PC-9 (cell line): ENCODE measurements at regions not wholly inside any gene's neighbourhood (a gene's known extent, or its start where the extent isn't known, plus 50 kb on each side); places are given as distances from the start of the nearest gene placed in this dataset.

Experiments
- BruUV-seq: library from RNA; stranded (reverse); fragments of 400-500 nt; replicated peaks from 2 replicates; lab custom pipeline; 2021; lab: Mats Ljungman, UMichigan
- CTCF ChIA-PET: fragments of 300-600 bp; sonication (Branson Sonifier 250); formaldehyde crosslinking; loops from one replicate; lab custom pipeline; 2022; ENCODE audit warnings: antibody characterized with exemption; lab: Charles Lee
- POLR2A ChIA-PET: fragments of 300-600 bp; sonication (Branson Sonifier 250); formaldehyde crosslinking; loops from one replicate; lab custom pipeline; 2022; ENCODE audit warnings: antibody characterized with exemption; ENCODE audit not compliant: unreplicated experiment; lab: Charles Lee
- DNase-seq, 2 experiments: peaks; one replicate each; pipeline versions ENCODE4 v3.0.0 to v3.0.0-alpha.2; 2015 to 2022; ENCODE audit warnings: mixed read lengths in 1 of 2
- H2AFZ ChIP-seq: fragments of 200-600 bp; sonication (generic); 2 replicates; pipeline ENCODE4 v1.8.1; 2017; ENCODE audit warnings: antibody characterized with exemption
- H3F3A ChIP-seq: fragments of 200-600 bp; sonication (generic); 2 replicates; pipeline ENCODE4 v1.8.1; 2017; ENCODE audit warnings: antibody characterized with exemption, mild to moderate bottlenecking, low read depth; ENCODE audit not compliant: insufficient read depth
- H3K27ac ChIP-seq: fragments of 200-600 bp; sonication (generic); 2 replicates; pipeline ENCODE4 v1.6.1; 2016; ENCODE audit warnings: mixed run types
- H3K27me3 ChIP-seq: fragments of 200-600 bp; sonication (generic); 2 replicates; pipeline ENCODE4 v1.6.1; 2016; ENCODE audit warnings: low read depth, mixed run types; ENCODE audit not compliant: insufficient read depth
- H3K36me3 ChIP-seq: fragments of 200-600 bp; sonication (generic); 2 replicates; pipeline ENCODE4 v1.6.1; 2016; ENCODE audit warnings: low read depth, mixed run types
- H3K4me1 ChIP-seq: fragments of 200-600 bp; sonication (generic); replicated peaks from 2 replicates; pipeline ENCODE4 v1.6.1; 2016; ENCODE audit warnings: mixed run types; ENCODE audit not compliant: insufficient read depth
- H3K4me2 ChIP-seq: fragments of 200-600 bp; sonication (generic); 2 replicates; pipeline ENCODE4 v1.6.1; 2017; ENCODE audit warnings: mixed run types
- H3K4me3 ChIP-seq: fragments of 200-600 bp; sonication (generic); 2 replicates; pipeline ENCODE4 v1.6.1; 2016; ENCODE audit warnings: mixed run types
- H3K79me2 ChIP-seq: fragments of 200-600 bp; sonication (generic); 2 replicates; pipeline ENCODE4 v1.6.1; 2017; ENCODE audit warnings: low read depth, mixed run types
- H3K9me2 ChIP-seq: fragments of 200-600 bp; sonication (generic); 2 replicates; pipeline ENCODE4 v1.8.1; 2017; ENCODE audit warnings: mild to moderate bottlenecking; ENCODE audit not compliant: insufficient read depth
- H3K9me3 ChIP-seq: fragments of 200-600 bp; sonication (generic); 2 replicates; pipeline ENCODE4 v1.8.1; 2016; ENCODE audit warnings: low read depth; ENCODE audit not compliant: insufficient read depth
- H4K20me1 ChIP-seq: fragments of 200-600 bp; sonication (generic); 2 replicates; pipeline ENCODE4 v1.8.1; 2017; ENCODE audit not compliant: insufficient read depth
- EZH2 ChIP-seq: fragments of 200-600 bp; sonication (generic); IDR thresholded peaks from 2 replicates; pipeline ENCODE4 v1.8.0; 2017; ENCODE audit warnings: antibody characterized with exemption, low read depth
- intact Hi-C: fragments of 100-400 bp; cut with micrococcal nuclease; formaldehyde crosslinking; loops from one replicate; pipeline ENCODE4 v1.10.0; 2022; ENCODE audit not compliant: unreplicated experiment
- TF ChIP-seq, protein P1 (sequence below): fragments of 200-600 bp; sonication (generic); conservative IDR thresholded peaks from 2 replicates; pipeline ENCODE4 v1.6.1; 2017; ENCODE audit warnings: mixed run types, antibody characterized with exemption, mild to moderate bottlenecking, moderate library complexity

DNA sequence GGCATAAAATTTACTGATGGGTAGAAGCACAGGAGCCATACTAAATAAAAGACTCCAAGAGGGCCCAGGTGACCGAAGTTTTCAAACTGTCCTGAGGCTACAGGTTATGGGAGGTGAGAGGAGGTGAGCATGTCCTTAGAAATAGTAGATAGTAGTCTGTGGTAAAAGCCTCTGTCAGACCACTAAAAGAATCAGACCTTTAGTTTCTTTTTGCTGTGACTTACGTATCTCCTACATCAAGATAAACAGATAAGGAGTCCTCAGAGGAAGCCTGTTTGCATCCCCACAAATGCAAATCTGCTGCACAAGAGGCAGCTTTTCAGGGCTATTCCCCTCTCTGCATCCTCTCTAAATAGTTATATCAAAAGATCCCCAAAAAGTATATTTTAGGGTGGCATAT lies 711.6 kb upstream of the SLITRK6 start:
- no peaks in the 10 kb centered on the region for H4K20me1 ChIP-seq
- BruUV-seq = no TSS peak
- POLR2A ChIA-PET = no interaction called here

GRCh38 chr13:86541461-86541860 lies 742.2 kb upstream of the SLITRK6 start:
- Histone ChIP-seq H3K4me3 (no peak overlapping the region), H3K79me2 (no peaks in the 10 kb centered on the region), H3F3A (no peaks in the 10 kb centered on the region), H3K27me3 (no peaks in the 10 kb centered on the region), H4K20me1 (no peaks in the 10 kb centered on the region), H3K36me3 (no peaks in the 10 kb centered on the region), H3K27ac (no peak overlapping the region), H2AFZ (no peak overlapping the region), H3K9me2 (no peaks in the 10 kb centered on the region), H3K4me1 (no peaks in the 10 kb centered on the region), H3K4me2 (no peak overlapping the region), H3K9me3 (no peaks in the 10 kb centered on the region)
- no TSS peak for BruUV-seq
- TF ChIP-seq, protein P1, sequence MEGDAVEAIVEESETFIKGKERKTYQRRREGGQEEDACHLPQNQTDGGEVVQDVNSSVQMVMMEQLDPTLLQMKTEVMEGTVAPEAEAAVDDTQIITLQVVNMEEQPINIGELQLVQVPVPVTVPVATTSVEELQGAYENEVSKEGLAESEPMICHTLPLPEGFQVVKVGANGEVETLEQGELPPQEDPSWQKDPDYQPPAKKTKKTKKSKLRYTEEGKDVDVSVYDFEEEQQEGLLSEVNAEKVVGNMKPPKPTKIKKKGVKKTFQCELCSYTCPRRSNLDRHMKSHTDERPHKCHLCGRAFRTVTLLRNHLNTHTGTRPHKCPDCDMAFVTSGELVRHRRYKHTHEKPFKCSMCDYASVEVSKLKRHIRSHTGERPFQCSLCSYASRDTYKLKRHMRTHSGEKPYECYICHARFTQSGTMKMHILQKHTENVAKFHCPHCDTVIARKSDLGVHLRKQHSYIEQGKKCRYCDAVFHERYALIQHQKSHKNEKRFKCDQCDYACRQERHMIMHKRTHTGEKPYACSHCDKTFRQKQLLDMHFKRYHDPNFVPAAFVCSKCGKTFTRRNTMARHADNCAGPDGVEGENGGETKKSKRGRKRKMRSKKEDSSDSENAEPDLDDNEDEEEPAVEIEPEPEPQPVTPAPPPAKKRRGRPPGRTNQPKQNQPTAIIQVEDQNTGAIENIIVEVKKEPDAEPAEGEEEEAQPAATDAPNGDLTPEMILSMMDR = no peak
- TF ChIP-seq EZH2 = no peak
- ChIA-PET POLR2A (no interaction called here), CTCF (no interaction called here)
- intact Hi-C loops = no loop called here
- no peak for DNase-seq

More for the DNA sequence above, 711.6 kb upstream of the SLITRK6 start:
- Histone ChIP-seq H3K4me1 (no peaks in the 10 kb centered on the region), H3K9me2 (no peaks in the 10 kb centered on the region; the same call in 1 of the 2 replicates), H3K9me3 (no peaks in the 10 kb centered on the region), H2AFZ (no peak overlapping the region), H3K79me2 (no peaks in the 10 kb centered on the region), H3K36me3 (no peaks in the 10 kb centered on the region), H3K27me3 (no peaks in the 10 kb centered on the region), H3K4me2 (no peak overlapping the region), H3F3A (no peaks in the 10 kb centered on the region), H3K27ac (no peak overlapping the region), H3K4me3 (no peak overlapping the region)
- intact Hi-C loops = no loop called here
- CTCF ChIA-PET = no interaction called here
- no peak for DNase-seq
- TF ChIP-seq, protein P1 = no peak
- no peak for TF ChIP-seq EZH2

DNA sequence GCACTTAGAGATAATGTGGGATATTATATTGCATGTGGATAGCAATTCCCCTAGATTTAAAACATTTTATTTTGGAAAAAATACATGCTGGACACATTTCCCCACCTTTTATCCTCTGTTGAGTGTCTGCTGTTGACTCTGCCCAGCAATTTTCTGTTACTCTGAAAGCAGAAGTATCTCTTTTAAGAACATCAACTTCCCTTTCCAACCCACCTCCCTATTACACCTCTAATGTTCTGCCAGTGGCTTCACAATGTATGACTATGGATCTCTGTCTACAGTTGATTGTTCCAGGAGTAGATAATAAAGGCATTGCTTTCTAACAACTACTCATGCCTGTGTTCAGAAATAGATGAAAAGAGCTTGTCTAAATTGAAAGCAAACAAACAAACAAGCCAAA lies 754.8 kb upstream of the SLITRK6 start:
- Histone ChIP-seq H3K9me2 (no peaks in the 10 kb centered on the region; the same call in 1 of the 2 replicates), H3K27me3 (no peaks in the 10 kb centered on the region), H3K4me3 (no peak overlapping the region), H3K79me2 (no peaks in the 10 kb centered on the region), H3K36me3 (no peaks in the 10 kb centered on the region), H3K4me2 (no peak overlapping the region), H3K27ac (no peak overlapping the region), H3K4me1 (no peaks in the 10 kb centered on the region), H2AFZ (no peak overlapping the region), H3F3A (no peaks in the 10 kb centered on the region), H4K20me1 (no peaks in the 10 kb centered on the region), H3K9me3 (no peaks in the 10 kb centered on the region)
- TF ChIP-seq, protein P1 = no peak
- POLR2A ChIA-PET = interaction anchor here (0.6 kb wide), 1 partner anchor 176 kb away, joined by 9 read pairs; no protein-coding TSS in a partner anchor
- DNase-seq = no peak
- BruUV-seq = no TSS peak
- intact Hi-C loops = no loop called here
- CTCF ChIA-PET = no interaction called here
